ENCODE measurements at regions not wholly inside any gene's neighbourhood (a gene's known extent, or its start where the extent isn't known, plus 50 kb on each side); places are given as distances from the start of the nearest gene placed in this dataset.
"Not testable (repeated sequence)": the region's sequence is repeated elsewhere in the genome, so short reads cannot be mapped to it uniquely, and the experiment has no call there.

GRCh38 chr17:5896215-5896614 lies 174.0 kb upstream of the WSCD1 start:
- no peak for DNase-seq (ENCODE audit: low read depth)
- TF ChIP-seq CTCF (conservative IDR thresholded peaks at IDR 0.05; ENCODE audit: low read depth, low read length): no peak
- H3K4me3 ChIP-seq (ENCODE audit: low read depth, low read length): no peak overlapping the region

GRCh38 chr17:5897275-5897911 lies 172.8 kb upstream of the WSCD1 start:
- no peak overlapping the region for H3K4me3 ChIP-seq (ENCODE audit: low read depth, low read length)
- TF ChIP-seq CTCF (conservative IDR thresholded peaks at IDR 0.05; ENCODE audit: low read depth, low read length): no peak
- no peak for DNase-seq (ENCODE audit: low read depth)

GRCh38 chr17:5897981-5898380 lies 172.2 kb upstream of the WSCD1 start:
- not testable (repeated sequence) for DNase-seq (ENCODE audit: low read depth); H3K4me3 ChIP-seq (ENCODE audit: low read depth, low read length)

GRCh38 chr17:5898406-5898805 lies 171.8 kb upstream of the WSCD1 start:
- no peak for DNase-seq (ENCODE audit: low read depth)
- no peak overlapping the region for H3K4me3 ChIP-seq (ENCODE audit: low read depth, low read length)
- no peak for TF ChIP-seq CTCF (conservative IDR thresholded peaks at IDR 0.05; ENCODE audit: low read depth, low read length)

GRCh38 chr17:5899496-5900195 lies 170.5 kb upstream of the WSCD1 start:
- H3K4me3 ChIP-seq (ENCODE audit: low read depth, low read length): no peak overlapping the region
- no peak for TF ChIP-seq CTCF (conservative IDR thresholded peaks at IDR 0.05; ENCODE audit: low read depth, low read length)
- no peak for DNase-seq (ENCODE audit: low read depth)

- no peak for TF ChIP-seq CTCF (conservative IDR thresholded peaks at IDR 0.05; ENCODE audit: low read depth, low read length)
- H3K4me3 ChIP-seq (ENCODE audit: low read depth, low read length): no peak overlapping the region
- no peak for DNase-seq (ENCODE audit: low read depth)
Measured at GRCh38 chr17:5901731-5902130, 168.4 kb upstream of the WSCD1 start.

- no peak for TF ChIP-seq CTCF (conservative IDR thresholded peaks at IDR 0.05; ENCODE audit: low read depth, low read length)
- no peak for DNase-seq (ENCODE audit: low read depth)
- H3K4me3 ChIP-seq (ENCODE audit: low read depth, low read length): no peak overlapping the region
Measured at GRCh38 chr17:5902181-5903140, 167.7 kb upstream of the WSCD1 start.

Data from epithelial cell of proximal tubule (primary cell).